ENCODE measurements at regions not wholly inside any gene's neighbourhood (a gene's known extent, or its start where the extent isn't known, plus 50 kb on each side); places are given as distances from the start of the nearest gene placed in this dataset.

- Histone ChIP-seq H3K27ac (no peak overlapping the region), H3K79me2 (ENCODE audit: insufficient read depth) (no peaks in the 10 kb centered on the region), H3F3A (ENCODE audit: insufficient read depth) (no peaks in the 10 kb centered on the region), H2AFZ (no peak overlapping the region), H3K4me1 (ENCODE audit: insufficient read depth) (no peaks in the 10 kb centered on the region), H3K9ac (no peak overlapping the region), H3K27me3 (replicated peaks; ENCODE audit: insufficient read depth) (peaks cover 30% of the 10 kb centered on the region; the same call in 1 of the 2 replicates), H3K9me2 (ENCODE audit: insufficient read depth) (no peaks in the 10 kb centered on the region), H3K36me3 (ENCODE audit: low read depth) (no peaks in the 10 kb centered on the region), H3K4me3 (no peak overlapping the region), H3K9me3 (ENCODE audit: low read depth) (no peaks in the 10 kb centered on the region), H3K4me2 (ENCODE audit: unreplicated experiment) (no peak overlapping the region), H4K20me1 (ENCODE audit: insufficient read depth) (no peaks in the 10 kb centered on the region)
- no peak for DNase-seq
- TF ChIP-seq EZH2 (IDR thresholded peaks at IDR 0.05; ENCODE audit: insufficient read depth, poor library complexity, severe bottlenecking): no peak
- TF ChIP-seq EZH2phosphoT487 (IDR thresholded peaks at IDR 0.05; ENCODE audit: insufficient read depth, low read depth): no peak
- WGBS, 2 experiments (ENCODE audit: low coverage in 1 of 2, low lambda C conversion rate in 2 of 2, missing lambda C conversion rate in 2 of 2): 87 to 88% methylated on average over 27 of the region's 27 CpGs
- in situ Hi-C loops (cut with MboI): no loop called here
Observed at GRCh38 chr6:169839029-169839481, 87.6 kb downstream of the ERMARD start.

GRCh38 chr6:169838346-169839028 lies 87.1 kb downstream of the ERMARD start:
- H3K9me2 ChIP-seq (ENCODE audit: insufficient read depth): no peaks in the 10 kb centered on the region
- TF ChIP-seq EZH2phosphoT487 (IDR thresholded peaks at IDR 0.05; ENCODE audit: insufficient read depth, low read depth) (no peak), EZH2 (IDR thresholded peaks at IDR 0.05; ENCODE audit: insufficient read depth, poor library complexity, severe bottlenecking) (no peak)
- no peaks in the 10 kb centered on the region for H3K36me3 ChIP-seq (ENCODE audit: low read depth)
- 31 to 44% methylated on average over 27 of the region's 27 CpGs for WGBS, 2 experiments (ENCODE audit: low coverage in 1 of 2, low lambda C conversion rate in 2 of 2, missing lambda C conversion rate in 2 of 2)
- no peaks in the 10 kb centered on the region for H4K20me1 ChIP-seq (ENCODE audit: insufficient read depth)
- no peak for DNase-seq
- in situ Hi-C loops (cut with MboI): no loop called here
- no peak overlapping the region for H3K27ac ChIP-seq
- no peak overlapping the region for H3K9ac ChIP-seq
- H3K79me2 ChIP-seq (ENCODE audit: insufficient read depth): no peaks in the 10 kb centered on the region
- H3K4me2 ChIP-seq (ENCODE audit: unreplicated experiment): no peak overlapping the region
- no peaks in the 10 kb centered on the region for H3F3A ChIP-seq (ENCODE audit: insufficient read depth)
- no peaks in the 10 kb centered on the region for H3K9me3 ChIP-seq (ENCODE audit: low read depth)
- H2AFZ ChIP-seq: no peak overlapping the region
- no peak overlapping the region for H3K4me3 ChIP-seq
- peaks cover 32% of the 10 kb centered on the region; the same call in 1 of the 2 replicates for H3K27me3 ChIP-seq (replicated peaks; ENCODE audit: insufficient read depth)
- H3K4me1 ChIP-seq (ENCODE audit: insufficient read depth): no peaks in the 10 kb centered on the region

- H3K4me3 ChIP-seq: no peak overlapping the region
- no peak overlapping the region for H2AFZ ChIP-seq
- H3K27me3 ChIP-seq (replicated peaks; ENCODE audit: insufficient read depth): peaks cover 32% of the 10 kb centered on the region; the same call in 1 of the 2 replicates
- H3F3A ChIP-seq (ENCODE audit: insufficient read depth): no peaks in the 10 kb centered on the region
- DNase-seq: no peak
- H3K4me2 ChIP-seq (ENCODE audit: unreplicated experiment): no peak overlapping the region
- no peak overlapping the region for H3K9ac ChIP-seq
- no peaks in the 10 kb centered on the region for H3K36me3 ChIP-seq (ENCODE audit: low read depth)
- H3K9me2 ChIP-seq (ENCODE audit: insufficient read depth): no peaks in the 10 kb centered on the region
- 61 to 63% methylated on average over 16 to 17 of the region's 17 CpGs for WGBS, 2 experiments (ENCODE audit: low coverage in 1 of 2, low lambda C conversion rate in 2 of 2, missing lambda C conversion rate in 2 of 2)
- in situ Hi-C loops (cut with MboI): no loop called here
- H3K79me2 ChIP-seq (ENCODE audit: insufficient read depth): no peaks in the 10 kb centered on the region
- no peaks in the 10 kb centered on the region for H4K20me1 ChIP-seq (ENCODE audit: insufficient read depth)
- no peak for TF ChIP-seq EZH2 (IDR thresholded peaks at IDR 0.05; ENCODE audit: insufficient read depth, poor library complexity, severe bottlenecking)
- no peaks in the 10 kb centered on the region for H3K4me1 ChIP-seq (ENCODE audit: insufficient read depth)
- H3K9me3 ChIP-seq (ENCODE audit: low read depth): no peaks in the 10 kb centered on the region
- H3K27ac ChIP-seq: no peak overlapping the region
Observed at GRCh38 chr6:169837529-169838250, 86.3 kb downstream of the ERMARD start.

GRCh38 chr6:169833258-169833794 lies 81.9 kb downstream of the ERMARD start:
- in situ Hi-C loops (cut with MboI): loop anchor here (5.0 kb wide), 1 partner anchor 694 kb away; no protein-coding TSS in a partner anchor
- H3K4me3 ChIP-seq: no peak overlapping the region
- H3K4me2 ChIP-seq (ENCODE audit: unreplicated experiment): no peak overlapping the region
- H3K27me3 ChIP-seq (replicated peaks; ENCODE audit: insufficient read depth): peaks cover 32% of the 10 kb centered on the region; the same call in 1 of the 2 replicates
- no peaks in the 10 kb centered on the region for H3K79me2 ChIP-seq (ENCODE audit: insufficient read depth)
- H3K36me3 ChIP-seq (ENCODE audit: low read depth): no peaks in the 10 kb centered on the region
- WGBS, 2 experiments (ENCODE audit: low coverage in 1 of 2, low lambda C conversion rate in 2 of 2, missing lambda C conversion rate in 2 of 2): 77 to 78% methylated on average over 7 of the region's 7 CpGs
- no peaks in the 10 kb centered on the region for H3F3A ChIP-seq (ENCODE audit: insufficient read depth)
- H3K9ac ChIP-seq: no peak overlapping the region
- no peak overlapping the region for H2AFZ ChIP-seq
- H3K4me1 ChIP-seq (ENCODE audit: insufficient read depth): no peaks in the 10 kb centered on the region
- no peak overlapping the region for H3K27ac ChIP-seq
- no peaks in the 10 kb centered on the region for H3K9me3 ChIP-seq (ENCODE audit: low read depth)
- no peaks in the 10 kb centered on the region for H4K20me1 ChIP-seq (ENCODE audit: insufficient read depth)
- no peak for TF ChIP-seq EZH2 (IDR thresholded peaks at IDR 0.05; ENCODE audit: insufficient read depth, poor library complexity, severe bottlenecking)
- no peak for TF ChIP-seq EZH2phosphoT487 (IDR thresholded peaks at IDR 0.05; ENCODE audit: insufficient read depth, low read depth)
- peak; percentile 47 for DNase-seq
- no peaks in the 10 kb centered on the region for H3K9me2 ChIP-seq (ENCODE audit: insufficient read depth)
